GM10248 (cell line): ENCODE measurements at regions not wholly inside any gene's neighbourhood (a gene's known extent, or its start where the extent isn't known, plus 50 kb on each side); places are given as distances from the start of the nearest gene placed in this dataset.

Source experiments
- CTCF ChIA-PET: fragments of 300-600 bp; sonication (Branson Sonifier 250); formaldehyde crosslinking; extraction: SDS; loops from one replicate; lab custom pipeline; 2021; ENCODE audit warnings: antibody characterized with exemption; lab: Yijun Ruan, JAX
- POLR2A ChIA-PET: fragments of 350-650 bp; sonication (Branson Sonifier 250); formaldehyde crosslinking; extraction: SDS; loops from one replicate; lab custom pipeline; 2020; ENCODE audit warnings: antibody characterized with exemption; lab: Yijun Ruan, JAX
- DNase-seq: peaks from one replicate; pipeline ENCODE4 v3.0.0; 2012; ENCODE audit errors: extremely low spot score
- TF ChIP-seq, protein P1 (sequence below): IDR thresholded peaks from 2 replicates; pipeline ENCODE4 v1.5.1; 2012; ENCODE audit warnings: mild to moderate bottlenecking, low read depth; ENCODE audit errors: extremely low read depth, missing control alignments, control extremely low read depth

GRCh38 chr10:123563994-123564393 is 102.2 kb upstream of the GPR26 start:
- ChIA-PET POLR2A (no interaction called here), CTCF (interaction anchor here (0.8 to 3.5 kb wide), 5 partner anchors 9 to 521 kb away, joined by 3 to 11 read pairs (median 5); no protein-coding TSS in a partner anchor)
- no peak for DNase-seq
- TF ChIP-seq, protein P1, sequence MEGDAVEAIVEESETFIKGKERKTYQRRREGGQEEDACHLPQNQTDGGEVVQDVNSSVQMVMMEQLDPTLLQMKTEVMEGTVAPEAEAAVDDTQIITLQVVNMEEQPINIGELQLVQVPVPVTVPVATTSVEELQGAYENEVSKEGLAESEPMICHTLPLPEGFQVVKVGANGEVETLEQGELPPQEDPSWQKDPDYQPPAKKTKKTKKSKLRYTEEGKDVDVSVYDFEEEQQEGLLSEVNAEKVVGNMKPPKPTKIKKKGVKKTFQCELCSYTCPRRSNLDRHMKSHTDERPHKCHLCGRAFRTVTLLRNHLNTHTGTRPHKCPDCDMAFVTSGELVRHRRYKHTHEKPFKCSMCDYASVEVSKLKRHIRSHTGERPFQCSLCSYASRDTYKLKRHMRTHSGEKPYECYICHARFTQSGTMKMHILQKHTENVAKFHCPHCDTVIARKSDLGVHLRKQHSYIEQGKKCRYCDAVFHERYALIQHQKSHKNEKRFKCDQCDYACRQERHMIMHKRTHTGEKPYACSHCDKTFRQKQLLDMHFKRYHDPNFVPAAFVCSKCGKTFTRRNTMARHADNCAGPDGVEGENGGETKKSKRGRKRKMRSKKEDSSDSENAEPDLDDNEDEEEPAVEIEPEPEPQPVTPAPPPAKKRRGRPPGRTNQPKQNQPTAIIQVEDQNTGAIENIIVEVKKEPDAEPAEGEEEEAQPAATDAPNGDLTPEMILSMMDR = no peak

DNA sequence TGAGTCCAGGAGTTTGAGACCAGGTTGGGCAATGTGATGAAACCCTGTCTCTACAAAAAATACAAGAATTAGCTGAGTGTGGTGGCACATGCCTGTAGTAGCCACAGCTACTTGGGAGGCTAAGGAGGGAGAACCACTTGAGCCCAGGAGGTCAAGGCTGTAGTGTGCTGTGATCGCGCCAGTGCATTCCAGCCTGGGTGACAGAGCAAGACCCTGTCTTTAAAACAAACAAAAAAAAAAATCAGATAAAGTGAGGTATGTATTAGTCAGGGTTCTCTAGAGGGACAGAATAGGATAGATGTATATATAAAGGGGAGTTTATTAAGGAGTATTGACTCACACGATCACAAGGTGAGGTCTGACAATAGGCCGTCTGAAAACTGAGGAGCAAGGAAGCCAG is 101.5 kb upstream of the GPR26 start:
- ChIA-PET POLR2A (no interaction called here), CTCF (interaction anchor here (1.4 to 3.5 kb wide), 4 partner anchors 8 to 431 kb away, joined by 3 to 11 read pairs (median 5); no protein-coding TSS in a partner anchor)
- TF ChIP-seq, protein P1 = no peak
- DNase-seq = no peak

DNA sequence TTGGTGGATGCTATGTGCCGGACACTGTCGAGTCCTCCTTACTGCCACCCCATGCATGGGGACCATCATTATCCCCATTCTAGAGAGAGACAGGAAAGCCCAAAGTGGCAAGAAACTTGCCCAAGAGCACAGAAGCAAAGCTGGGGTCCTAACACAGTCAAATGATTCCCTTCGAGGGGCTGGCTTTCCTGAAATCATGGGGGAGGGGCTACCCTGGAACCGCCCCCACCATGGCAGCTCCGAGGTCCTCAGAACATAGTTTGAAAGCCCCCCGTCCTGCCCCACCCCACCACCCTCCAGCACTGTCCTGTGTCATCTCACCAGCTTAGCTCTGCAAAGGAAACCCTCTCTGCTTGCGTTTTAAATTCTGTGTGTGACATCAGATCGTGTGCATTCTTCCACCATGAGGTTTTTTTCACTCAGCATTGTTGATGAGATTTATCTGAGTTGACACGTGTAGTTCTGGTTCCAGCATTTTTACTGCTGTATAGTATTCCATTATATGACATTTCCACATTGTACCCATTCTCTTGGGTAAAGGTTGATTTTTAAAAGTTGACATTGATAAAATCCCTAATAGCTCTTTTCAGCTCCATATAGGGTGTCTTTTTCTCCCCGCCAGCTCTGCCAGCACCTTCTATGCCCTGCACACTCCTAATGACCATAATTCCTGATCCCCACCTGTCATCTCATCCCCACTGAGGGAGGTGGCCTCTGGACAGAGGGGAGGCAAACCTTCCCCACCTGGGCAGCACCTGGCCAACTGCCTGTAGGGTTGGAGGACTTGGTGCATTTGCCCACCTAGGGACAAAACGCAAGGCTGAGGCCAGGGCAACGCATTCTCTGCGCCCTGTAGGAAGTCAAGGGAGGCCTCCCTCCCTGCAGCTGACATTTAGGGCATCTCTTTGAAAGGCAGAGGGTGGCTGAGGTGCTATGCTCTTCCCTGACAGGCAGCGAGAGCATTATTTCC is 100.2 kb upstream of the GPR26 start:
- no peak for DNase-seq
- TF ChIP-seq, protein P1 = no peak
- ChIA-PET POLR2A (no interaction called here), CTCF (interaction anchor here (1.2 to 1.7 kb wide), 4 partner anchors 8 to 434 kb away, joined by 3 to 5 read pairs (median 3); no protein-coding TSS in a partner anchor)

DNA sequence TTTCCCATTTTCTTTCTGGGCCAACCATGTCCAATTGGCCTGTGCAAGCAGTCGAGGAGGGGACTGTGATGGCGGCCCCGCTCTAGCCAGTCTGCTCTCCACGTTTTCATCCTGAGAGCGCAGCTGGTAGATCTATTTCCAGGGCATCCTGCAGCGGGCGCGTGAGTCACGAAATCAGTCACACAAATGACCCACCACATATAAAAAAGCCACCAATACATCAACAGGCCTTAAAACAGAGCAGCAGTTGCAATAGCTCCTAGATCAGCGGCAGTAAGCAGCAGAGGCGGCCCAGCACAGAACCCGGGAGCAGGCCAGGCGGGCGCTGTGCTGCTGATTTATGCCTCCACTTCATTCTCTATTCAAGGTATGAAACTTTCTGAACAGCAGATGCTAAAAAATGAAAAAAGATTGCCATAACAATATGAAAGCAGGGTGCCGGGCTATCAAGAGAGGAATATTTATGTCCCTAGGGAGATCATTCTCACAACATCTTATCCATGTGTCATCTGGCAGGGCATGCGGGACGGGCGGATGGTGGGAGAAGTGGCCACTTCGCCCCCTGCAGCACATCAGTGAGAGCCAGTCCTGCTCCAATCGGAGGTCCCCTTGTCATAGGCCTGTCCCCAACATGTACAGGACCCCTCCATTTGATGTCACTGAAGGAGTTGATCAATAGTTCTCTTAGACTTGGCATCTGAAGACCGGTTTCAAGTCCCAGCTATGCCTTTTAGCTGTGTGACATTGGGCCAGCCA is 98.0 kb upstream of the GPR26 start:
- TF ChIP-seq, protein P1 = no peak
- CTCF ChIA-PET = interaction anchor here (0.8 to 1.8 kb wide), 4 partner anchors 10 to 399 kb away, joined by 3 to 4 read pairs (median 4); no protein-coding TSS in a partner anchor
- DNase-seq = no peak
- POLR2A ChIA-PET = no interaction called here

- TF ChIP-seq, protein P1 = no peak
- ChIA-PET CTCF (interaction anchor here (1.8 kb wide), 1 partner anchor 399 kb away, joined by 4 read pairs; no protein-coding TSS in a partner anchor), POLR2A (no interaction called here)
- no peak for DNase-seq
These were observed 97.4 kb upstream of the GPR26 start for GRCh38 chr10:123568751-123569150.

DNA sequence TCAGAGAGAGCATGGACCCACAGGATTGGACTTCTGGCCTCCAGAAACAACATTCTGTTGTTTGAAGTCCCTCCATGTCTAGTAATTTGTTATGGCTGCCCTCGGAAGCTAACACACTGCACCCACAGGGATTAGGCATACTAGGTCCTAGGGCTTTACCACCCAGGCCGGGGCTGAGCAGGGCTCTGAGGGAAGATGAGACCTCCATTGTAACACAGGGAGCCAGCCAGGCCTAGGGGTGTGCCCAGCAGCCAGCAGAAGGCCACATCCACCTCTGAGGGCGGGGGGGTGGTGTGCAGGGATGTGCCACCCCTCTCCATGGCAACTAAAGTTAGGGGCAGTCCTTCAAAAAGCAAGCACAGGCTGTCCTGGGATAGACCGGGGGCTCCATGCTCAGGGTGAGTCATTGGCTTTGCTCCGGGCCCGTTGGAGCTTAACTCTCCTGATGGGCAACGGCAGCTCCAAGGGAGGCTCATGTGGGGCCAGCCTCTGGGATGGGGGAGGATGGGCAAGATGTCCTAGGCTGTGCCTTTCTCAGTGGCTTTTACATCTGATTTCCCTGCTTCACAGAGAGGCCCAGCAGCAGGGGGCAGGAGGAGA is 96.6 kb upstream of the GPR26 start:
- TF ChIP-seq, protein P1 = no peak
- no peak for DNase-seq
- POLR2A ChIA-PET = no interaction called here
- CTCF ChIA-PET = interaction anchor here (0.9 to 1.8 kb wide), 4 partner anchors 9 to 398 kb away, joined by 3 to 4 read pairs (median 3); no protein-coding TSS in a partner anchor
